ENCODE measurements at regions not wholly inside any gene's neighbourhood (a gene's known extent, or its start where the extent isn't known, plus 50 kb on each side); places are given as distances from the start of the nearest gene placed in this dataset.

GRCh38 chr12:24226745-24227350 is 277.4 kb upstream of the SOX5 start:
- DNase-seq (ENCODE audit: low read depth in 3 of 3): no peak

DNA sequence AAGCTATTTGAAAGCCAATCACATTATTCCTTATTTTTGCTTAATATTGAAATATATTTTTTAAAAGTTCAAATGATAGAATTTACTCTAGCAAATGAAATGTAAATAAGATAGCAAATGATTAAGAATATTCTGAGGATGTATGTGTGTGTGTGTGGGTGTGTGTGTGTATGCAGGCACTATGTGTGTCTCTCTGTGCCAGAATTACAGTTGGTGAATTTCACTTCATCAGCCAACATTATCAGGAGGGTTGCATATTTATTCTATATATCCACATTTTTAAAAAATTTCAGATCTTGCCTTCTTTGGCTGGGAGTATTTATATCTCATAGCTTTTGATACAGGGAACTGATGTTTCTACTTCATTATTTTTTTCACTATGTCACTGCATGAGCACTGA is 274.9 kb upstream of the SOX5 start:
- no peak for DNase-seq (ENCODE audit: low read depth in 3 of 3)

GRCh38 chr12:24223926-24224325 is 274.5 kb upstream of the SOX5 start:
- no peak for DNase-seq (ENCODE audit: low read depth in 3 of 3)

- no peak for DNase-seq (ENCODE audit: low read depth in 3 of 3)
These were observed 273.5 kb upstream of the SOX5 start for GRCh38 chr12:24222968-24223367.

DNA sequence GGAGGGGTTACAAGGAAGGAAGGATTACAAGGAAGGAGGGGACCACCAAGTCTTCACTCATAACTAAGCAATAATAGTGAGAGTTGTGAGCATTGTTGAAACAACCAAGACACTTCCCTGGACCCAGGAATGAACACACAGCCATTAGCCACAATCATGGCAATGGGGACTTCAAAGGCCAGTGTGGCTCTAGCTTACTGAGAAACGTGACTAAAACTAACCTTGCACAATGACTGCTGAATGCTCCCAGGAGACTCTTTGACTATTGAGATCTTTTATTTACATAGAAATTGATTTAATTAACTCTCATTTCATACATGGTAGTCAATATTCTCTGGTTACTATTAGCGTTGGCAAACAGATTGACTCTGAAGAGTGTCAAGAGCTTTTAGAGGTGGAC is 263.0 kb upstream of the SOX5 start:
- no peak for DNase-seq (ENCODE audit: low read depth in 3 of 3)

DNA sequence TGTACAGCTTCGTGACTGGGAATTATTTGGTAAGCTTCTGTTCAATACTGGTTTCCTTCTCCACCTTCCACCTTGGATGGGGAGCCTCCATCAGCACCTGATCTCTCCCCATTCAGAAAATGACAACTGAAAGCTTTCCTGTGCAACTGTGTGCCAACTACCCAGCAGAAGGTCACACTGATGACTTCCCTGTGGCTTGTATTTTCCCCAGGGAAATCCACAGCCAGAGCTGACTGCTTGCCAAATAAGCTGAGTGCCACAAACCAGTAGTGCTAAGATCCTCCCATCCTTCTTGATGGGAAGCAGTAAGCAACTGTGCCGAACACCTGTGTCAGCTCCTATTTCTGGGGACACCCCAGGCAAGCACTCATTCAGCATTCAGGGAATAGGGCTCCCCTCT is 257.2 kb upstream of the SOX5 start:
- DNase-seq (ENCODE audit: low read depth in 3 of 3): no peak

DNA sequence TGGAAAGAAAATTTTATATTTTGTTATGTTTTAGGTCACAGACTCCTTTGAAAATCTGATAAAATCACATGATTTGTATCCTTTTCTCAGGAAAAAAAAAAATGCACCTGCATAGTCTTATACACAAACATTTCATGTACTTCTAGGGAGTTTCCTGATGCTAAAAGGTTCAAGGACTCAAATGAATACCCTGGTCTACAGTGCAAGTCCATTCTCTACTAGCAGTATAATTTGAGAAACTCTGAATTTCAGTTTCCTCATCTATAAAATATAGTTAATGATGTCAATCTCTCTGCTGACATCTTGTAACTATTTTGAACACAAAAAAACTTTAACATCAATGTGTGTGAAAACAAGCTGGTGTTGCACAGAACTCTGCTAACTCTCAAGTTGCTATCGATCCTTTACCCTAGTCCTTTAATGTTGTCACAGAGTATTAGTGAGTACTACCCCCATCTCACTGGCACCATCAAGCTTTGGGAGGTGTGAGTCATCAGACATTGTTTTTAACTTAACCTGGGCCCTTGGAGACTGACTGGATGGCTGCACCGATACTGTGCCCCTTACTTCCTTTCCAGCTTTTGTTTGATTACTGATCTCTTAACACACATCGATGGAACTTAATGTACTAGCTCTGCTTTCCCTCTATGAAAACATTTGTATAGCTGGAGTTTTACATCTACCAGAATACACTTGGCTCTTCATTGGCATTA is 251.9 kb upstream of the SOX5 start:
- no peak for DNase-seq (ENCODE audit: low read depth in 3 of 3)

GRCh38 chr12:24200010-24200409 is 250.5 kb upstream of the SOX5 start:
- DNase-seq (ENCODE audit: low read depth in 3 of 3): no peak

GRCh38 chr12:24198936-24199671 is 249.6 kb upstream of the SOX5 start:
- DNase-seq (ENCODE audit: low read depth in 3 of 3): no peak

- DNase-seq (ENCODE audit: low read depth in 3 of 3): no peak
These were observed 248.6 kb upstream of the SOX5 start for GRCh38 chr12:24198070-24198469.

- no peak for DNase-seq (ENCODE audit: low read depth in 3 of 3)
These were observed 248.1 kb upstream of the SOX5 start for GRCh38 chr12:24197532-24197931.

GRCh38 chr12:24195063-24195462 is 245.6 kb upstream of the SOX5 start:
- no peak for DNase-seq (ENCODE audit: low read depth in 3 of 3)

- DNase-seq (ENCODE audit: low read depth in 3 of 3): no peak
These were observed 241.6 kb upstream of the SOX5 start for GRCh38 chr12:24191117-24191516.

GRCh38 chr12:24185782-24186181 is 236.3 kb upstream of the SOX5 start:
- DNase-seq (ENCODE audit: low read depth in 3 of 3): no peak

GRCh38 chr12:24177889-24178288 is 228.4 kb upstream of the SOX5 start:
- no peak for DNase-seq (ENCODE audit: low read depth in 3 of 3)

- no peak for DNase-seq (ENCODE audit: low read depth in 3 of 3)
These were observed 226.5 kb upstream of the SOX5 start for GRCh38 chr12:24175929-24176328.

DNA sequence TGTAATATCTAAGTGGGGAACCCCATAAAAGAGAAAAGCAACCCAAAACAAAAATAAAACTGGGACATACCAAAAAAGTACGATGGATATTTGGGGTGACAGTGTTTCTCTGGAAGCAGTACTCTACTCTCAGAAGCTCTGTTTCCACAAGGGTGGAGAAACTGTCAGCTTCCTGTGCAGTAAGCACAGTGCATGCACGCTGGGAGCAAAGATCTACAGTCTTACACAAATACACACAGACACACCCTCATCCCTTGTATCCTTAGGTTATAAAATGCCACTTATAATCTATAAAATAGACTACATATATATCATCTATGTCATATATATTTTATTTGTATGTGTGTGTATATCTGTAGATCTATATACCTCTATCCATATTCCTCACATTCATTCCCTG is 225.8 kb upstream of the SOX5 start:
- DNase-seq (ENCODE audit: low read depth in 3 of 3): no peak

- no peak for DNase-seq (ENCODE audit: low read depth in 3 of 3)
These were observed 223.6 kb upstream of the SOX5 start for GRCh38 chr12:24173067-24173466.

GRCh38 chr12:24172773-24173066 is 223.2 kb upstream of the SOX5 start:
- no peak for DNase-seq (ENCODE audit: low read depth in 3 of 3)

- no peak for DNase-seq (ENCODE audit: low read depth in 3 of 3)
These were observed 222.7 kb upstream of the SOX5 start for GRCh38 chr12:24172031-24172772.

GRCh38 chr12:24155042-24155441 is 205.6 kb upstream of the SOX5 start:
- no peak for DNase-seq (ENCODE audit: low read depth in 3 of 3)

DNA sequence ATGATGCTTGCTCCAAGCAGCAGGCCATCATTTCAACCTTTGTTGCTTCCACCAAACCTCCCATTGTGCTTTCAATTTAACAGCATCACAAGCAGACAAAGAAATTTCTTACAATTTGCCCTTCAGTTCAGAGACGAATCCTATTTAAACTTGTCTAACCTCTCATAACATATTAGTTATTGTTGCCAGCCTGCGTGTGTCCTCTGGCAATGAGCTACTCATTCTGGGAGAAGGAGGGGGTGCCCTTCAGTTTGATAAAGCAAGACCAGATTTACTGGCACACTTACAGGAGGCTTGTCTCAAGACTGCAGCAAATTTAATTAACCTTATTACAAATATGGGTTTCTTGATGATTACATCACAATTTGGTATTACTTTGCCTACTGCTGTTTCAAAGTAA is 203.6 kb upstream of the SOX5 start:
- no peak for DNase-seq (ENCODE audit: low read depth in 3 of 3)

DNA sequence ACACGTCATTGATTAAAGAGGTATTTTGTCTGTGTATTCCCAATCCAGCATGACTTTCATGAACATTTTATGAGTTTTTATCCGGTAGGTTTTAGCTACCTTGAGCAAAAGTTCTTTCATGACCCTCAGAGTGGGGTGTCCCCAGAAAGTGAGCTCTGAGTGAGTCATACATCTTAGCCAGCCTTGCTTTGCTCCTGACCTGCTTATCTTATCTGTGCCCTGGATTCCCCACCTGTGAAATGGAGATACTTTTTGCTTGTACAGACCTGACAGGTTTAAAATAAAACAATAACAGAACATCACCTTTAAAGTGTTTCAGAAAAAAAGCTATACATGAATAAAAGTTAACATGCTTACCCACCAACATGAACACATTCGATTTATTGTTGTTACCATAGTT is 202.8 kb upstream of the SOX5 start:
- DNase-seq (ENCODE audit: low read depth in 3 of 3): no peak
